SK-N-SH treated with all-trans-retinoic acid at 6 μM for 48 hours (cell line): ENCODE measurements at regions not wholly inside any gene's neighbourhood (a gene's known extent, or its start where the extent isn't known, plus 50 kb on each side); places are given as distances from the start of the nearest gene placed in this dataset.

Experiments
- CREB5 ChIP-seq: fragments of 250-450 bp; sonication (Bioruptor Pico); IDR thresholded peaks from 2 replicates; pipeline ENCODE4 v1.5.1; 2020; ENCODE audit warnings: low read depth, mild to moderate bottlenecking, moderate library complexity
- PATZ1 ChIP-seq: fragments of 250-450 bp; sonication (Bioruptor Pico); IDR thresholded peaks from 2 replicates; pipeline ENCODE4 v1.8.0; 2020; ENCODE audit warnings: mild to moderate bottlenecking, moderate library complexity, borderline replicate concordance
- PPARA ChIP-seq: fragments of 250-450 bp; sonication (Bioruptor Pico); IDR thresholded peaks from 2 replicates; pipeline ENCODE4 v1.5.0; 2020; ENCODE audit warnings: mild to moderate bottlenecking, borderline replicate concordance
- SNAI2 ChIP-seq: fragments of 250-450 bp; sonication (Bioruptor Pico); IDR thresholded peaks from 2 replicates; pipeline ENCODE4 v1.5.0; 2020; ENCODE audit warnings: mild to moderate bottlenecking, moderate library complexity
- TCF4 ChIP-seq: fragments of 250-450 bp; sonication (Bioruptor Pico); IDR thresholded peaks from 2 replicates; pipeline ENCODE4 v1.8.0; 2021; ENCODE audit warnings: mild to moderate bottlenecking, moderate library complexity, borderline replicate concordance
- ZC3H10 ChIP-seq: fragments of 250-450 bp; sonication (Bioruptor Pico); IDR thresholded peaks from 2 replicates; pipeline ENCODE4 v1.5.1; 2021; ENCODE audit warnings: mild to moderate bottlenecking, moderate library complexity
- ZNF8 ChIP-seq: fragments of 450-650 bp; formaldehyde crosslinking; IDR thresholded peaks from 2 replicates; pipeline ENCODE4 v1.5.0; 2020; ENCODE audit warnings: mild to moderate bottlenecking, moderate library complexity
- TF ChIP-seq, protein P1 (sequence below): fragments of 250-450 bp; sonication (Bioruptor Pico); IDR thresholded peaks from 2 replicates; pipeline ENCODE4 v1.5.0; 2020; ENCODE audit warnings: mild to moderate bottlenecking, moderate library complexity
- TF ChIP-seq, protein P2 (sequence below): fragments of 250-450 bp; sonication (Bioruptor Pico); IDR thresholded peaks from 2 replicates; pipeline ENCODE4 v1.5.1; 2021; ENCODE audit warnings: mild to moderate bottlenecking, moderate library complexity

DNA sequence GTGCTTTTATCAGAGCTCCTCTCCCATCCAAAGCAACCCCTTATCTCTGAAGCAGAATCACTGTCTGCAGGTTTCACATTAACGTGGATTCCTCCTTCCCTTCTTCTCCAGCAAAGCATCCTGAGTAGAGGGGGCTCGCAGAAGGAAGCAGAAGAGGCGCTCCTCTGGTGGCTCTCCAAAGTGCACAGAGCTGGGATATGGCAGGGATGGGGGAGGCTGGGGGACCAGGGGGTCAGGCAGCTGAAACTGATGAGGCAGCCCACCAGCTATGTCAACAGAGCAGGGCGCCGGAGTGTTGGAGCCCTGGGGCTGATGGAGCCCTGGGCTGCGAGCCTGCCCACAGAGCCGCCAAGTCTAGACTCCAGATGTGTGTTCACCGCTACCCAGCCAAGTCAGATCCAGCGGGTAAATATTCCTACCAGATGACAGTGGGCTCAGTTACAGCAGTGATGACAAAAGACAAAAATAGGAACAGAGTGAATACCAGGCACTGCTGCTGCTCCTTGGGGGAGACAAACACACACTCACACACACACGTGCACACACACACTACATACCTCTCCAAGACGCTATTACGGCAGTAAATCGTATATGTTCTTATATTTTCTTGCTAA lies 678.3 kb upstream of the ID2 start:
- TF ChIP-seq ZC3H10 (CRISPR knock-in tag) (no peak), PATZ1 (CRISPR knock-in tag) (peak; percentile 33; the same call in 1 of the 2 replicates), SNAI2 (CRISPR knock-in tag) (peak; percentile 38; the same call in 1 of the 2 replicates), CREB5 (peak; percentile 29), TCF4 (CRISPR knock-in tag) (peak; percentile 97), PPARA (CRISPR knock-in tag) (no peak), ZNF8 (no peak)
- TF ChIP-seq, protein P1, sequence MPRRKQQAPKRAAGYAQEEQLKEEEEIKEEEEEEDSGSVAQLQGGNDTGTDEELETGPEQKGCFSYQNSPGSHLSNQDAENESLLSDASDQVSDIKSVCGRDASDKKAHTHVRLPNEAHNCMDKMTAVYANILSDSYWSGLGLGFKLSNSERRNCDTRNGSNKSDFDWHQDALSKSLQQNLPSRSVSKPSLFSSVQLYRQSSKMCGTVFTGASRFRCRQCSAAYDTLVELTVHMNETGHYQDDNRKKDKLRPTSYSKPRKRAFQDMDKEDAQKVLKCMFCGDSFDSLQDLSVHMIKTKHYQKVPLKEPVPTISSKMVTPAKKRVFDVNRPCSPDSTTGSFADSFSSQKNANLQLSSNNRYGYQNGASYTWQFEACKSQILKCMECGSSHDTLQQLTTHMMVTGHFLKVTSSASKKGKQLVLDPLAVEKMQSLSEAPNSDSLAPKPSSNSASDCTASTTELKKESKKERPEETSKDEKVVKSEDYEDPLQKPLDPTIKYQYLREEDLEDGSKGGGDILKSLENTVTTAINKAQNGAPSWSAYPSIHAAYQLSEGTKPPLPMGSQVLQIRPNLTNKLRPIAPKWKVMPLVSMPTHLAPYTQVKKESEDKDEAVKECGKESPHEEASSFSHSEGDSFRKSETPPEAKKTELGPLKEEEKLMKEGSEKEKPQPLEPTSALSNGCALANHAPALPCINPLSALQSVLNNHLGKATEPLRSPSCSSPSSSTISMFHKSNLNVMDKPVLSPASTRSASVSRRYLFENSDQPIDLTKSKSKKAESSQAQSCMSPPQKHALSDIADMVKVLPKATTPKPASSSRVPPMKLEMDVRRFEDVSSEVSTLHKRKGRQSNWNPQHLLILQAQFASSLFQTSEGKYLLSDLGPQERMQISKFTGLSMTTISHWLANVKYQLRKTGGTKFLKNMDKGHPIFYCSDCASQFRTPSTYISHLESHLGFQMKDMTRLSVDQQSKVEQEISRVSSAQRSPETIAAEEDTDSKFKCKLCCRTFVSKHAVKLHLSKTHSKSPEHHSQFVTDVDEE (CRISPR knock-in tag): peak; percentile 92
- TF ChIP-seq, protein P2, sequence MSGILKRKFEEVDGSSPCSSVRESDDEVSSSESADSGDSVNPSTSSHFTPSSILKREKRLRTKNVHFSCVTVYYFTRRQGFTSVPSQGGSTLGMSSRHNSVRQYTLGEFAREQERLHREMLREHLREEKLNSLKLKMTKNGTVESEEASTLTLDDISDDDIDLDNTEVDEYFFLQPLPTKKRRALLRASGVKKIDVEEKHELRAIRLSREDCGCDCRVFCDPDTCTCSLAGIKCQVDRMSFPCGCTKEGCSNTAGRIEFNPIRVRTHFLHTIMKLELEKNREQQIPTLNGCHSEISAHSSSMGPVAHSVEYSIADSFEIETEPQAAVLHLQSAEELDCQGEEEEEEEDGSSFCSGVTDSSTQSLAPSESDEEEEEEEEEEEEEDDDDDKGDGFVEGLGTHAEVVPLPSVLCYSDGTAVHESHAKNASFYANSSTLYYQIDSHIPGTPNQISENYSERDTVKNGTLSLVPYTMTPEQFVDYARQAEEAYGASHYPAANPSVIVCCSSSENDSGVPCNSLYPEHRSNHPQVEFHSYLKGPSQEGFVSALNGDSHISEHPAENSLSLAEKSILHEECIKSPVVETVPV (CRISPR knock-in tag): no peak; the same call in 1 of the 2 replicates
